NCI-H748 (cell line): ENCODE measurements at regions not wholly inside any gene's neighbourhood (a gene's known extent, or its start where the extent isn't known, plus 50 kb on each side); places are given as distances from the start of the nearest gene placed in this dataset.
A peak's percentile ranks its signal among the peaks of the same experiment; 100 is the strongest.

Experiments
- DNase-seq: peaks from one replicate; lab custom pipeline; 2025; ENCODE audit not compliant: unreplicated experiment; lab: John Stamatoyannopoulos, UW

DNA sequence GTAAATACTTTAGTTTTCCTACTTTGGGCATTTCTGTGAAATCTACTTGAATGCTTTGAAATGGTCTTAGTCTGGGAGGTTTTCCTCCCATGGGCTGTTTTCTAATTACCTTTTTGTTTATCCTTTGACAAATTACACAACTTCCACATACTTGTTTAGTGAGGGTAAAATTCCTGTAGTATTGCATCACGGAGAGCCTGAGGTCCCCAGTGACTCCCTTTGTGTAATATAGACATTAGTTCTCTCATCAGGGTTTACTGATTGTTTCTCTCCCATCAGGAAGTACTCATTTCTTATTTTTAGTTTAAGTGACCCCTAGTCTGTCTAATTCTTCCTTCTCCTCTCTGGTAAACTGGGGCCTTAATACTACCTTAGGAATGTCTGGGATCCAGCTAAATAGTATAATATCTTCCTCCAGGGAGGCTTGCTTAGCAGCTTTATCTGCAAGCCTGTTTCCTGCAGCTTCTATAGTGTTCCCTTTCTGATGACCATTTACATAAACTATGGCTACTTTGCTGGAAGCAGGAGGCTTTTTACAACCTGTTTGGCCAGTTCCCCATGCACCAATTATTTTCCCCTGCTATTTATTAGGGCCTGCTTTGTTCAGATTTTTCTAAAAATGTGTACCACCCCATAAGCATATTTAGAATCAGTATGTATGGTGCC lies 87.2 kb upstream of the XCR1 start:
- peak; percentile 9 for DNase-seq

DNA sequence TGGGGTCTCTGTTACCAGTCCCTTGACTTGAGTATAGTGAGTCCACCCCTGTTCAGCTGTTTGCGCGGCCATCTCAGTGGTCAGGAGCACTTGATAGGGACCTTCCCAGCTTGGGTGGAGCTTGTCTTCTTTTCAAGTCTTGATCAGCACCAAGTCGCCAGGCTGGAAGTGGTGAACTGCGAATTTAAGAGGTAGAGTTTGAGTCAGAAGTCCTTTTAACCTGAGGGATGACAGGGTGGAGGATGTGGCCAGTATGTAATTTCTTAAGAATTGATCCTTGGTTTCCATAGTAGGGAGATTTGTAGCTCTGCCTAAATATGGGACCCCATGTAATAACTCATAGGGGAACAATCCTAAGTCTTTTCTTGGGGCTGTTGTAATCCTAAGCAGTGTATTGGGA lies 86.3 kb upstream of the XCR1 start:
- DNase-seq, result no peak

DNA sequence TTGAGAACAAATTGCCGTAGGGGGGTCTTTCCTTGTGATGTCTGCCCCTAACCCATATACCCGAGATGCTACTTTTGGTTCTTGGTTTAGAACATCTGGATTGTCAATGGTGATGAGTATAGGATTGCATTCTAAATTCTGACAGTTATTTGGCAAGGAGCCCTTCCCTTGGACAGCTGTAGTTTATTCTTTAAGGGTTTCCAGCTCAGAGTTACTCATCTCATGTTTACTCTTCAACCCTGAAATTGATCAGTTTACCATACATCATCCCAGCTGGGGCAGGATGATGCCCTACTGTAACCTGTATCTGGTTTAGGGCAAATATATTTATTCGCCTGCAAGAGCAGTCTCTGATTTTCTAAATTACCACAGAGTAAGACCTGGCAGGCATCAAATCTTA lies 85.7 kb upstream of the XCR1 start:
- no peak for DNase-seq

DNA sequence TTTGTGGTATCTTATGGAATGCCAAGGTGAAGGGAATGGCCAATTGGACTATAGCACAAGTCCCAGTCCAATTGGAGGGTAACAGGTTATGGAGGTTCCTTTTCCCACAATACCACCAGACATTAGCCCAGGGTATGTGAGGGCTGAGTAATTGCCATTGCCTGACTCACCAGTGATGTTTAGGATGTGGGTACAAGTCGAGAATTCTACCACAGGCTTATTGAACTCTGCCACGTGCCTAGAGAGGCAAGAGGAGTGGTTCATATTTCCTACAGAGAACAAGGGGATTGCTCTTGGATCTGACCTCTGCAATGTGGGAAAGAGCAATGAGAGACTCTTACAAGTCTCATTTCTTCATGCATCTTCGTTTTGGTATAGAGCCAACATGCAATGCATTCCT lies 85.0 kb upstream of the XCR1 start:
- DNase-seq, result no peak

DNA sequence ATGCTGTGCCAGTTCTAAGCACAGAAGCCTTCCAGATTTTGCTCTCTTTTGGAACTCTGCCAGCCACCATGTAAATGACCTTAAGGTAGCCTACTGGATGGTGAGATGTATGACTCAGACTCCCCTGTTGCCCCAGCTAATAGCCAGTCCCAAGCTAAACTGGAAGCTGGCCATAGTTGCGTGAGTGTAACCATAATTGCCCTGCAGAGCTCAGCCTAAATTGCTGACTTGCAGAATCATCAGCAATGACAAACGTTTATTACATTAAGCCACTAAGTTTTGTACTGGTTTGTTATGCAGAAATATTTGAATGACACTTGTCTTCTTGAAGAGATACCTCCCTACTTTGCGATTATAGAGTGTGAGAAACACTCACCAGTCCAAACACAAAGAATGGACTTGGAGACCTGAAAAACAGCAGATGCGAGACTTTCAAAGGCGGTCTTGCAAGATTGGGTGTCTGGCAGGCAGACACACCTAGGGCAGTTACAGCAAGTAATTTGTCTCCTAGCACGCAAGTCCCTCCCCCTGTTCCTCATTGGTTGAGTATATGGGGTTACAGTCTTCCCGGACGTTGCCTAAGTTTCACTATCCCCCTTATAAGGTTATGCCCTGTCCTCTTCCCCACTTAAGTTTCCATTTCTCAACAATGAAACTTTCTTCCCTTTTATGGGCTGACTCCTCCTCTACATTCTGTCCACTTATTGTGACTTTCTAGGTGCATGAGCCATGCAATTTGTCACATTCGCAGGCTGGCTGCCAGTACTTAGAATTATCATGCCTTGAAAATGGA lies 83.6 kb upstream of the XCR1 start:
- peak; percentile 46 for DNase-seq

DNA sequence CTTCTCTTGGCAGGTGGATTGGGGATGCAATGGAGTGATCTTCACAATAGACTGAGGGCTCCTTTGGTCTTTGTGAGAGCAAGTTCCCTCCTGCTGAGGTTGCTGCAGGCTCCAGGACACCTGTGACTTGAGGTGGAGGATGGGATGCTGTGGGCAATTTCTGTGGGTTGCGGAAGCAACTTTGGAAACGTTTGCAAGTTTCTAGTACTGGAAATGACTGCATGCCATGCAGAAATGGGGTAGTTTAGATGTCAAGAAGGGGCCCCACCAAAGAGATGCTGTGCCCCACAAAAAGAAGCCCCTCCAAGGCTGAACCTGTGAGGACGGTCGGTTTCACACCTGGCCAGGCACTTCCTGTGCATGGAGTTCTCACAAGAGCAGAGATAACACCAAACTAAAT lies 80.4 kb upstream of the XCR1 start:
- DNase-seq, result no peak

DNA sequence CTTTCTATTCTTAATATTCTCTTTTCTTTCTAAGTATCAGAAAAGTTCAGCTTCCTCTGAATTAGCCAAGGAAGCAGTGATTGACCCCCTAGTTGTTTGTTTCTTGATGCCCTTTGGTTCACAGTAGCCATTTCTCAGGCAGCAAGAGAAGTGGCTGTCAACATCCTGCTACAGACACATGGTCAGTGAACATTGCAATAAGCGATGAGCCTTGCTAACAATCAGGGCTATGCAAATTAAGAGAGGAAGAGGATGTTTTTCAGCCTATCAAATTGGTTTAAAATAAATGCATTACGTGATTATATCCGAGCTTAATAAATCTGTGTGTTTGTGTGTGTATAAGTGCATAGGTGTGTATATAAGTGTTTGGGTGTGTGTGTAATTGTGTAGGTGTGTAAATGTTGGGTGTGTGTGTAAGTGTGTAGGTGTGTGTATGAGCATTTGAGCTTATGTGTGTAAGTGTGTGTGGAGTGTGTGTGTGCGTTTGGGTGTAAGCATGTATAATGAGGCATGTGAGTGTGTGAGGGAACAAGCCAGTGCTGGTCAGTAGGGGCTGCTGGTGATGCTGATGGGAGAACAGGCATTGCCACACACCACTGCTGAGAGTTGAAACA lies 78.1 kb upstream of the XCR1 start:
- no peak for DNase-seq

DNA sequence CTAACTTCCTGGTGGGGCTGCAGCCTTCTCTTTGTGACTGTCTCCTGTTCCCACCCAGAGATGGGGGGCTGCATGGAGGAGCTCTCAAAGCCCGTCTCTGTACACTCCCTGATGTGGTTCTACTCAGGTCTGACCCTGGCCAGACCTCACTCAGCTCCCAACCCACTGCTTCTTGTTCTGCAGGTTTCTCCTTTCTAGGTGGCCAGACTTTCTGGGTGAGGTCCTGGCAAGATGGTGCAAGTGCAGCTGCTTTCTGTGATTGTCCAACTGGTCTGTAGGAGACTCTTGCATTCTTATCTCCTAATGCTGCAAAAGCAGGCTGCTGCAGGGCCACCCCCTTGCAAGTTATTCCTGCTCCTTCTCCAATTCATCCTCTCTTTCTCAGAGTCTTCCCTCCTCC lies 77.4 kb upstream of the XCR1 start:
- no peak for DNase-seq

DNA sequence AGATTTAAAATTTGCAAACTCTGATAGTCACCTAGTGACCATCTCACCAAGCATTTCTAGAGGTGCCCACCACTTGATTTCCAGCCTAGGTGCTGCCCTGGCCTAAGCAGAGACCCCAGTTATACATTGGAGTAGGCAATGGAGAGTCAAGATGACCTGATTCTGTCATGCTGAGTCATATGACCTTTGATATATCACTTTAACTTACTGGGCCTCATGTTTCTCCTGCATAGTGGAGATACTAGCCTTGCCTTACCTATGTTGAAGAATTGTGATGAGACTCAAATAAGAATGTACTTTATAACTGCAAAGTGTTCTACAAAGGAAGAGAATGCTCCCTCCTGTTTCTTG lies 75.5 kb upstream of the XCR1 start:
- DNase-seq, result no peak

DNA sequence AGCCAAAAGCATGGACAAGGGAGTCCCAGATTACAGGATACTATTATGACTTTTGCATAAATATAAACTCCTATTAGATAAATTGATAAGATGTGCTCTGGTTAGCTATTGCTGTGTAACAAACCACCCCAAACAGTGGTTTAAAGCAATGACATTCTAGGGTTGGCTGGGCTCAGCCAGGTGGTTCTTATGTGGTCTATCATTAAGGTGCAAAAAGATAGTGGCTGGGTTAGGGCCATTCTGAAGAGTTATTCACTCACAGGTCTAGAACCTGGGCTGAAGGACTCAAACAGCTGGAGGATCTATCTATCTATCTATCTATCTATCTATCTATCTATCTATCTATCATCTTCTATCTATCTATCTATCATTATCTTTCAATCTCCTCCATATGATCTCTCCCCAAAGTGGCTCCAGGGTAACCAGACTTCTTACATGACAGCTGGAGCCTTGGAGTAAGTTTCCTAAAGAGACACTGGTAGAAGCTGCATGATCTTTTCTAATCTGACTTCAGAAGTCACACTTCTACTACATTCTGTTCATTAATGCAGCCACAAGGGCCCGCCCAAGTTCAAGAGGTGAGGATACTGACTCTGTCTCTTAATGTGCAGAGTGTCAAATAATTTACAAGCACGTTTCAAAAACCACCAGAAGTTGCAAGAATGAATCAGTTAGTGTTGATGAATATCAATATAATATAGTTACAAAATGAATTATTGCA lies 74.9 kb upstream of the XCR1 start:
- no peak for DNase-seq

DNA sequence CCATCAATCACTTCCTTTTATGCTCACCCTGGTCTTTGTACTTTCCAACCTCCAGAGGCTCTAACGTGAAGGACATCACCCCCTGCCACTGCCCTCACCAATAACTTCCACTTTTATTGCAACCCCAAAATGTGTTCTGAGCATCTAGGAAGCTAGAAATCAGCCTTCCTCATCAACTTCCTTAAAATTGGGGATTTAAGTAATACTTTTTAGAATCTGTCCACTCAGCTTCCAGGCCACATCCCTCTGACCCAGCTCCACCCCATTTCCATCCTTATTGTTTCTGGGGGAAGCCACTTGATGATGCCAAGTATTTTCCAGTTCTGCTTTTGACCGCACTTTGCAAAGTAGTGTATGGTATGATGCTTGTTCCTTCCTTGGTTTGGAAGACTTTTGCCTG lies 73.5 kb upstream of the XCR1 start:
- DNase-seq, result no peak

DNA sequence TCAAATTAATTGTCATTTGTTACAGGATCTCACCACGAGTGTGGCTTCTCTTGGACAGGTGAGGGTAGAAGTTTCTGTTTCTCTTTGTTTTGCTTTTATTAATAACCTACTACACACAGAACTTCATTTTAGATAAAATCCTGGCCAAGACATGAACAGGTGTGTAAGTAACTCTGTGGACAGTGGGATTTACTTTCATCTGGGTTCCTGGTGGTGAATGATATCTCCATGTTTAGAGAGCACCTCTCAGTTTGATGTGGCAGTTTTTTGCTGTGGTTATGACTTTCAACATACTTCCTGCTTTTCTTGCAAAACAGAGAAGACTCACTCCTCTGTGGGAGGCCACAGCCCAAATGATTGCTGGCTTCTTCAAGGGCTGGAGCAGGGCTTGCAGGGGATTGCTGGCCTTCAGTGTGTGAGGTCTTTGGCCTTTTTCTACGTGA lies 71.1 kb upstream of the XCR1 start:
- DNase-seq, result no peak

DNA sequence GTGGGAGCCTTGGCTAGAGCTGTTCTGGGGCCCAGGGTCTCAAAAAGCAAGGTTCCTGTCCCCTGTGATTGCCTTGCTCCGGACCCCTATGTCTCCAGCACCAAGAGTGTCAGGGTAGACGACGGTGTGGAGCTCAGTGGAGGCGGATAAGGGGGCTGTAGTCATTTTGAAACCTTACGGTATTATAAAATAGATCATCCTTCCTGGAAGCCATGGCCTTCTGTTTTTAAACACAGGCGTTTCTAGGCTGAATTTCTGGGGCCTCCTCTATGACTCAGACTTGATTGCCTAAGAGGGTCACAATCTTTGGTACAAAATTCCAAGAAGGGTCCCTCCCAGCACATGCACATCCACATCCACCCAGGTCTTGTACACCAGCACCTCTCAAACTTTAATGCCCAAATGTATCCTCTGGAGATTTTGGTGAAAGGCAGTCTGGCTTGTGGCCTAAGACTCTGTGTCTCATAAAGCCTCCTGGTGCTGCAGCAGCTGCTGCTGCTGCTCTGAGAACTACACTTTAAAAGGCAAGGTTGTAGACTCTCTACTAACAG lies 70.5 kb upstream of the XCR1 start:
- DNase-seq, result no peak

DNA sequence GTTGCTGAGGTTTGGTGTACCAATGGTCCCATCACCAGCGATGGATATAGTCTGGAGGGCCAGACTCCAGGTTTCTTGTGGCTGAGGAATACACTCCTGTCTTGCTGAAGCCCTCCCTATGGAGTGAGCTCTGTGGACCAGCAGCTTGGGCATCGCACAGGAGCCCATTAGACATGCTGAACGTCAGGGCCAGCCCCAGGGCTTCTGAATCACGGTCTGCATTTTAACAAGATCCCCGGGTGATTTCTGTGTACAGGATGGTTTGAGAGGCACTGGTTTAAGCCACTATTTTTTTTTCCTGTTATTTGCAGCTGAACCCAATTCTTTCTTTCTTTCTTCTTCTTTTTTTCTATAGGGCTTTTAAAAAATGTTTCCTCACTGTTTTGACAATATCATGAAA lies 69.5 kb upstream of the XCR1 start:
- no peak for DNase-seq

DNA sequence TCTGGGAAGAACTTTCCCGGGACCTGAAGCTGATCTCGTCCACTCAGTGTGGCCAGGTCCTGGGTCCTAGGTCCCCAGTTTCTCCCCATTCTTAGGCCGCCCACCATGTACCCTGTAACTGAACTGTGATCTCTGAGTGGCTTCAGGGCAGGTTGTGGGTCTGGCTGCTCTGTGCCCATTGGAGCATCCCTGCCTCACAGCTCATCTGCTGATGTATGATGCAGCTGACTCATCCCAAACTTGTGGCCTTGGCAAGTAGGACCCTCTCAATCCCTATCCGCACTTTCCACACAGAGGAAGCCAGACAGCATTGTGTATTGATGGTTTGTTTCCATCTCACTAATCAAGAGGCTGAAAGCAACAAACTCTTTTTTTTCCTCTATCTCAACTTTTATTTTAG lies 69.1 kb upstream of the XCR1 start:
- DNase-seq, result no peak

DNA sequence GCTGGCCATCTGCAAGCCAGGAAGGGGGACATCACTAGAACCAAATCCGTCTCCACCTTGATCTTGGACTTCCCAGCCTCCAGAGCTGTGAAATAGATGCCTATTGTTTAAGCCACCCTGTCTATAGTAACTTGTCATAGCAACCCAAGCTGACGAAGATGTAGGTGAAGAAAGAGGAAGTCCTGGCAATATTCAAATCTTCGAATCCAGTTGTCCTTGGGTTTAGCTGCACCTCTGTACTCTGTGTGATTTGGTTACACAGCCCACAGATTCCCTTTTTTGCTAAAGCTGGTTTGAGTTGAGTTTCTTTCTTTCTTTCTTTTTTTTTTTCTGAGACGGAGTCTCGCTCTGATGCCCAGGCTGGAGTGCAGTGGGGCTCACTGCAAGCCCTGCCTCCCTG lies 68.0 kb upstream of the XCR1 start:
- DNase-seq, result no peak

DNA sequence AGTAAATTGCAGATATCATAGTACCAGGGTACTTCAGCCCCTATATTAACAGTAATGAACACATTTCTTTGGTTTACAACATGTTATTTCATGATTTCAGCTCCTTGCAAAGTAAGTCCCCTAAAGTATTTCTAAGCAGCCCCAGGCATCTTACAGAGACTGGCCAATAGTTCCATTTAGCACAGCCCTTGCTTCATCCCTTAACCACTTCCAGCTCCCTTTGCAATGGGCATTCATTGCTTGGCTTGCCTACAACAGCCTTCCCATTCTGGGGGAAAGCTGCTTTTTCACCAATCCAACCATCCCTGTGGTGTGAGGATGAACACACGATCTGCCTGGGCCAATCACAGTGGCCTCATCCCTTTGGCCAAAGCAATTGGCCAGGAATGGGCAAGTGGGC lies 67.2 kb upstream of the XCR1 start:
- no peak for DNase-seq

DNA sequence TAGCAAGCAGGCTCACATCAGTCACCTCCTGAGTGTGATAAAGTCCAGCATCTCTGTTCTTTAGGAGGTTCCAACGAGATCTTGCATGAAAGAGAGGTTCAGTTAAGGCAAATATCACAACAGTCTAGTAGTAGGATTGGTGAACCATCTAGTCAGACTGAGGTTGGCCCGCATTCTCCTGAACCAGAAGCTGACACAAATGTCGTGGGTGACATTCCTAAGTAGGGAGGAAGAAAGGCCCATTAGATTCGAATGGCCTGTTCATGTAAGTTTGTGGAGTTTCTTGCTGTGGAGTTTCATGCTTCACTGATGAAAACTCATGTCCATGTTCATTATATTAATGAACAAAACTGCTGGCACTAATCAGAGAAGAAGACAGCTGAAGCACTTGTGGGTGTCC lies 66.7 kb upstream of the XCR1 start:
- no peak for DNase-seq

DNA sequence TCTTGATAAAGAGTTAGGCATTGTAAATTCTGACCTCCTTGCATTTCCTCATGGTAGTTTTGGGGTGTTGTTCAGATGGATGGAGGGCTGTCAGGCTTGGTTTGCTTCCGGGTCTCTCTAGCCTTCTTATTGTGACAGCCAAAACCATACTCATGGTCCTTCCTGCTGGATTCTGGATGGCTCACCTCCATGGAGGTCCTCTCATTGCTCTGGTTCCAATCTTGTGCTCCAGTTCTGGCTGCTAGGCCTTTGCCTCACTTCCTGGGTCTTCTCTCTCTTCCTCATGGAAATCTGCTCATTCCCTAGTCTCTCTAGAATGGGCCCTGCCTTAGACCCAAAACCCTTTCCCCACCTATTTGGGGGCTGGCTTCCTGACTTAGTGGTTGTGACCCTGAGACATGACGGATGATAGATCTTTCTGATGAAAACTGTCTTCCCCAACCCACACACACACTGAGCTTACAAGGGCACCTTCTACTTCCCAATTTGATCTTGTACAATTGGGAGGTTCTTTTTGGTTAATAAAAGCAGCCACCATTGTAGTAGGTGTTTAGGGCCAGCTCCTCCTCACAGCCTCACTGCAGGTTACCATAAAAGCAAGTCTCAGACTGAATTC lies 66.2 kb upstream of the XCR1 start:
- no peak for DNase-seq

DNA sequence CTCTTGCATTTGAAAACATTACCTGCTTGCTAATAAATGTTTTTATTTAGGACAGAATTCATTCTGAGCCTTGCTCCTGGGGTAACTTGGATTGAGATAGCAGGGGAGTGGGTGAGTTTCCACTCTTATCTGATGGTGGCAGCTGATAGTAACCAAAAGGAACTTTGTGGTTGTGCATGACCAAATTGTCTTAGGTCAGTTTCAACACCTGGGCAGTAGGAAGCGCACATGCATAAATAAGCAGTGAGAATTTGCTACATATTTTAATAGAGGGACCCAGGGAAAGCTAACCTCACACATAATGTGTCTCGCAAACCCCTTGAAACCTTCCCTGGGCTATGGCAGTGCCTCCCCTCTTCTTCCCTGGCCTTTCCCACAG lies 65.4 kb upstream of the XCR1 start:
- no peak for DNase-seq
